ENCODE measurements at regions not wholly inside any gene's neighbourhood (a gene's known extent, or its start where the extent isn't known, plus 50 kb on each side); places are given as distances from the start of the nearest gene placed in this dataset.
"Not testable (repeated sequence)": the region's sequence is repeated elsewhere in the genome, so short reads cannot be mapped to it uniquely, and the experiment has no call there.

- DNase-seq (ENCODE audit: low spot score): peak; percentile 84
Observed at GRCh38 chr16:51538707-51539498, 387.8 kb upstream of the SALL1 start.

GRCh38 chr16:51535591-51535990 lies 384.5 kb upstream of the SALL1 start:
- DNase-seq (ENCODE audit: low spot score): no peak

- no peak for DNase-seq (ENCODE audit: low spot score)
Observed at GRCh38 chr16:51532551-51532950, 381.5 kb upstream of the SALL1 start.

DNA sequence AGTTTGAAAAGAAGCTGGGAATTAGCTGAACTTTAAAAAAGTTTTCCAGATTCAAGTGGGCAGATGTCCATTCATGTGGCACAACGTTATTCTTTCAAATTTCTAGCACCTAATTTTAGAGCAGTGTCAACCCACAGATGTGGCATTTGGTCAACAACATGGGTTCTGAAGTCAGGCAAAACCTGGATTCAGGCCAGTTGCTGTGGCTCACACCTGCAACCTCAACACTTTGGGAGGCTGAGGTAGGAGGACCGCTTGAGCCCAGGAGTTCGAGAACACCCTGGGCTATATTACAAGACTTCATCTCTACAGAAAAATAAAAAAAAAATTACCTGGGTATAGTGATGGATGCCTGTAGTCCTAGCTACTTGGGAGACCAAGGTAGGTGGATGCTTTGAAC lies 380.2 kb upstream of the SALL1 start:
- DNase-seq (ENCODE audit: low spot score): no peak

DNA sequence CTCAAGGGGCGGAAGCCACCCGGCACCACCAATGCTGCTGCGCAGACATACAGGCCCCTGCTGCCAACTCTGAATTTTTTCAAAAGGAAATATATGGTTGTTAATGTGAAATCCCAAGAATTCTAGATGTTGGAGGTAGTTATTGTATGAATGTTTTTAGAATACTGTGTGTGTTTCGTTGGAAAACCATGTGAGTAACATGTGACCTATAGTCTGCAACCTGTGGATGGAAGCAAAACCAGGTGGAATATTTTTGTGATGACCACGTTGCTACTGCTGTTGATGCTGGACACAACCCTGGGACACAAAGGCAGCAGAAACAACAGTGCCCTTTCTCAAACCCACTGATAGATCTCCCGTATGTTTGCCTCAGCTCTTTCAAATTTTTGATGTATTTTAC lies 376.3 kb upstream of the SALL1 start:
- no peak for DNase-seq (ENCODE audit: low spot score)

DNA sequence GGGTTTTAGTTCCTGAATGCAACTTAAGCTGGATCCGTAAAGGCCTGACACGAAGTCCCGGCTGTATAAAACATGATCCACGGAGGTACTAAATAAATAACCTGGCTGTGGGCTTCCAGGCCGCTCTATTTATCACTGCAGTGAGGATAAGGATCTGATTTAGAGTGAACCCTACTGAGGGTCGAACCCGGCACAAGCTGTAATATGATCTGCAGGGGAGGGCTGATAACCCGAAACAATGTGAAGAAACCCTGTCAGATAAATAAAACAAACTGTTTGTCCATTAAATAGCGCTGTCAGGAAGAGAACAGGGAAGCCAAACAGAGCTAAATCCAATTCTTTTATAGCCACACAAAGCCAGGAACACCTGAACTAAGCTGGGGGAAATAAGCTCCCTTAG lies 375.6 kb upstream of the SALL1 start:
- no peak for DNase-seq (ENCODE audit: low spot score)

DNA sequence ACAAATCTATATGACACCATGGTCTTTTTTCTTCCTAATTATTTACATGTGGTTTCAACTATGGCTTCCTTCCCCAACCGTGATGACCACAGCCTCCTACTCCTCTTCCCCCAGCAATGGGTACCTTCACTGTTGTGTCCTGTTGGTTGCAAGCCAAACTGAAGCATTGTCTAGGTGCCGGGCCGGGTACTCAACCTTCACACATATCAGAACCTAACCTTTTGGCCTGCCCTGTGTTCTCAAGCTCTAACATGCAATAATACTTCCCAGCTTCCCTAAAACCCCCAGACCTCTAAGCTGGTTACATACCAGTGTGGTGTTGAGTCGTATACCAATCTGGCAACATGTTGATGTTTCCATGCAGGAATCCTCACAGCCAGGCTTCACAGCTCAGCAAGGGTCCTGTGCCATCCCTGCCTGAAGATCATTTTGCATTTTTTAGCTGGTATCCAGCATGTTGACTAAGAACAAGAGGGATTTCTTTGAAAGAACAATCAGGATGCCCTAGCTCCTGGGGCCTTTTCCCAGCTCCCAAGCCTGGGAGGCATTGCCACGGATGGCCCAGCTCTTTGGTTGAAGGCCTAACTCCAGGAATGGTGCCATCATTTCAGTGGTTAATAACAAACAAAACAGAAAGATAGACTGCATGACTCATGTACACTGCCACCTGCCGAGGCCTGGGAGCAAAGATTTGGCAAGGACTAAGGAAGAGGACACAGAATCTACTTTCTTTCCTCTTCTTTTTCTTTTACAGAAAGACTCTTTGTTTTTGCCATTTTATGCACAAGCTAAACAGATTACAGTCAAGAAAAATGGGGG lies 373.7 kb upstream of the SALL1 start:
- DNase-seq (ENCODE audit: low spot score): no peak

DNA sequence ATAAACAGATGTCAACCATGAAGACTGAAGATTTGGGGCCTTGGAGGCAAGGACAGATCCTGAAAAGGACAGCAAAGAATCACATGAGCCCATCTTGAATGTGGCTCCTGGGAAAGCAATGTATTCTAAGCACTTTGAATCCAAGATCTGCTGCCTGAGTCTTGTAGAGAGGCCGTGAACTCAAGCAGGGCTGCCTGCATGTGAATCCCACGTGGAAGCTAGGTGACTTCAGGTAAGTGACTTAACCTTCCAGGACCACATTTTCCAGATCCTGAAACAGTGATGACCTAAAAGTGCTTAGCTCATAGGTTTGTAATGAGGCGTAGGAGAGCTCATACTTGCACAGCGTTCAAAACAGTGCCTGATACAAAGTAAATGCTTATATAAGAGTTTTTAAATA lies 373.0 kb upstream of the SALL1 start:
- DNase-seq (ENCODE audit: low spot score): no peak

DNA sequence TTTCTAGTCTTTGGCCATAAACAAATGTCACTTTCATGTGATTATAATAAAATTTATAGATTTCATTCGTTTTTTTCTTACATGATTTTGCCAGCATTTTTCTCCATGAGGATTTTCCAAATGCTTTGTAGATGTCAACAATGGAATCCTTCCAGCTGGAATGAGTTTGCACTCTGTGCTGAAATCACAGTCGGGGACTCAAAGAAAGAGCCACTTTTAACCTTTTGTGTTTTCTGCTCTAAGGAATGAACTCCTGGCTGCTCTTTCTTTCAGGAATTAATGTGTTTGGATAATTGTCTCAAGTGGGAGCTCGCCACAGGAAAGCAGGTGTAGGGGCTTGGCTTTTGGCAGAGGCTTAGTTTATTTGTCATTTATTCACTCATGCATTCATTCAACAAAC lies 372.3 kb upstream of the SALL1 start:
- no peak for DNase-seq (ENCODE audit: low spot score)

- no peak for DNase-seq (ENCODE audit: low spot score)
Observed at GRCh38 chr16:51522902-51523301, 371.8 kb upstream of the SALL1 start.

DNA sequence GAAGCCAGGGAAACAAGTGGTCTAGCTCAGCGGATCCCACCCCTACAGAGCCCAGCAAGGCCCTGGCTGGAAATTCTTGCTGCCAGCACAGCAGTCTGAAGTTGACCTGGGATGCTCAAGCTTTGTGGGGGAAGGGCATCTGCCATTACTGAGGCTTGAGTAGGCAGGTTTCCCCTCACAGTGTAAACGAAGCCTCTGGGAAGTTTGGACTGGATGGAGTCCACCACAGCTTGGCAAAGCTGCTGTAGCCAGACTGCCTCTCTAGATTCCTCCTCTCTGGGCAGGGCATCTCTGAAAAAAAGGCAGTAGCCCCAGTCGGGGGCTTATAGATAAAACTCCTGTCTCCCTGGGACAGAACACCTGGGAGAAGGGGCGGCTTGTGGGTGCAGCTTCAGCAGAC lies 365.9 kb upstream of the SALL1 start:
- DNase-seq (ENCODE audit: low spot score): not testable (repeated sequence)

DNA sequence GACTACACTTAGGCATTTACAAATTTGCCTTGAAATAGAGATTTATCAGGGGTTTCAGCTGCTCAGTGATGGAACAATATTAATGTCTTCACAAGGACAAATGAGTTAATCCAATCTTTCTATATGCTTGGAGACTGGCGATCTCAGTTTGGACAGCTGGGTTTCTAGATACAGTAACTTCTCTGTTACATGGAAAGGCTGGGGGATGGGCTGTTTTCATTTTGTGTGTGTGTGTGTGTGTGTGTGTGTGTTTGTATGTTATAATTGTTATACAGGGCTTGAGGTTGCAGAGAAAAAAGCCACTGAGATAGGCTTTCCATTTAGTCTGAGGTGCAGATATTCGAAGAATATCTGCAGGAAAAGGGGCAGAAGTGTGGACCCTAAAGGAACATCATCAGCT lies 359.3 kb upstream of the SALL1 start:
- DNase-seq (ENCODE audit: low spot score): no peak

DNA sequence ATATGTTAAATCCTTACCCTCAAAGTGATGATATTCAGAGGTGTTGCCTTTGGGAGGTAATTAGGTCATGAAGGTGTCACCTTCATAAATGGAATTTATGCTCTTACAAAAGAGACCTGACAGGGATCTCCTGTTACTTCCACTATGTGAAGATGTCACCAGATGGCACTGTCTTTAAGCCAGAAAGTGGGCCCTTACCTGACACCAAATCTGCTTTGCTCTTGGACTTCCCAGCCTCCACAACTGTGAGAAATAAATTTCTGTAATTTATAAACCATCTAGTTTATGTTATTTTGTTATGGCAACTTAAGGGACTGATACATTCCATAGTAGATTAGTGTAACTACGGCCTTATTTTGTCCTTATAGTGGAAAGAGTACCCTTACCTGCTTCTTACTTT lies 358.3 kb upstream of the SALL1 start:
- no peak for DNase-seq (ENCODE audit: low spot score)

GRCh38 chr16:51508490-51509212 lies 357.6 kb upstream of the SALL1 start:
- peak; percentile 65 for DNase-seq (ENCODE audit: low spot score)

DNA sequence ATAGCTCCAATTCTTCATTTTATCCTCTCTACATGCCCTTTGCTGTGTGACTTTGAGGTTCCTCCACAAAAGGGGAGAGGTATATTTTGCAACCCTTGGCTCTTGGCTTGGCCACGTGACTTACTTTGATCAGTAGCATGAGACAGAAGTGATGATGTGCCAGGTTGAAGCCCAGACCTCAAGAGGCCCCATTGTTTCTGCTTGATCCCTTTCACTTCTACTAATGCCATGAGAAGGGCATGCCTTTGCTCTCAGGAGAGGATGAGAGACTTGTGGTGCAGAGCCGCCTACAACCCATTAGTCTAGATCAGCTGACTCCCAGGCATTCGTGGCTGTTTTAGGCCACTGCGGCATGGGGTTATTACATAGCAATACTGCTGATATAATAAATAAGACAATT lies 356.2 kb upstream of the SALL1 start:
- DNase-seq (ENCODE audit: low spot score): no peak

DNA sequence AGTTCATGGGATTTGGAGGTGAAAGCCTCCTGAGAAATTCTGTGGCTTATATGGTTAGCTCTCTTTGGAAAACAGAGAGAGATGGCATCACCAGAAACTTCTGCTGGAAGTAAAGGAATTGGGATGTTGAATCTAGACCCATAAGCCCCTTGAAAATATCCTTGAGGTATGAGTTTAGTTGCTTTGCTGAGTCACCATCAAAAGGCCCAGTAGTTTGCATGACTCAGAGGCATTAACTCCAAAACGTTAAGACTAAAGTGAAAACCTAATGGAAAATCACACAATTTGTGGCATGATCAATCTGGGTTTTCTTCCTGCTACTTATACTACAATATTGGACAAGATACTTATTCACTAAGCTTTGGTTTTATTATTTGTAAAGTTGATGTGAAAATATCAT lies 349.2 kb upstream of the SALL1 start:
- no peak for DNase-seq (ENCODE audit: low spot score)

DNA sequence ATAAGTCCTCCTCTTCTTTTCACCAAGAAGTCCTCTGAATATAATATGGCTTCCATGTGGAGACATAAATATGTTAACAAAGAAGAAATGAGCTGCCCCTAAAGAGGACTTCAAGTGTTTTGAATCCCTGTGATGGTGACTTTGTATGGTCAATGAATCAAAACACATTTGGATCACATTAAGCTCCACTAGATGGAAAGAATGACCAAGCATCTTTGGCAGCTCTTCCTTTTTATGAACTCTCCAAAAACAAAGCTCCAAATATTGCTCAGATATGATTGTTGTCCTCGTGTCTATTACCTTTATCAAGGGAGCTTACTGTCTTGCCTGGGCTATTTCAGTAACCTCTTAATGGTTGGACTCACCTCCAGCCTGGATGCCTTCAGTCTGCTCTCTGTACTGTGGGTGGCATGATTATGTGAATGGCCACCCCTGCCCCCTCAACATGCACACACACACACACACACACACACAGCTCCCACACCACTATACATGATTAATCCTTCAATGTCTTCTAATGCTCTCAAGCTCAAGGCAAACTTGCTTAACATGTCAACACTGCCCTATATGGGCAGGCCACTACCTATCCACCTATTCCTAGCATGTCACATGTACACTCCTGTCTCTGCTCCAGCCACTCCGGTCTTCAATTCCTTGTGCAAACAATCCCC lies 346.6 kb upstream of the SALL1 start:
- DNase-seq (ENCODE audit: low spot score): no peak

GRCh38 chr16:51490866-51491265 lies 339.8 kb upstream of the SALL1 start:
- DNase-seq (ENCODE audit: low spot score): no peak

- DNase-seq (ENCODE audit: low spot score): no peak
Observed at GRCh38 chr16:51487880-51488279, 336.8 kb upstream of the SALL1 start.

GRCh38 chr16:51474414-51475091 lies 323.5 kb upstream of the SALL1 start:
- no peak for DNase-seq (ENCODE audit: low spot score)

DNA sequence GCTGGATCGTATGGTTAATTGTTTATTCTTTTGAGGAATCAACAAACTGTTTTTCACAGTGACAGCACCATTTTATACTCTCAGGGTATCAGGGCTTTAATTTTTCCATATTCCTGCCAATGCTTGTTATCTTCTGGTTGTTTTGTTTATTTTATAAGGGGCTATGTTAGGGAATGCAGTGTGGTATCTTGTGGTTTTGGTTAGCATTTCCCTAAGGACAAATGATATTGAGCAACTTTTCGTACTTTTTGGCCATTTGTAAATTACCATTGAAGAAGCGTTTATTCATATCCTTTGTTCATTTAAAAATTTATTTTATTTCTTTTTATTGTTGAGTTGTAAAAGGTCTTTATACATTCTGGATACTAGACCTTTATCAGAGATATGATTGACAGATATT lies 322.0 kb upstream of the SALL1 start:
- DNase-seq (ENCODE audit: low spot score): no peak

GRCh38 chr16:51470492-51470891 lies 319.4 kb upstream of the SALL1 start:
- DNase-seq (ENCODE audit: low spot score): no peak
